ENCODE measurements at regions not wholly inside any gene's neighbourhood (a gene's known extent, or its start where the extent isn't known, plus 50 kb on each side); places are given as distances from the start of the nearest gene placed in this dataset.

- TF ChIP-seq NFAT5 (CRISPR knock-in tag; IDR thresholded peaks at IDR 0.05) (no peak), ZNF790 (CRISPR knock-in tag; IDR thresholded peaks at IDR 0.05; ENCODE audit: borderline replicate concordance) (no peak), EP300 (IDR thresholded peaks at IDR 0.05; ENCODE audit: low read depth in 2 of 2, low read length in 2 of 2) (no peak), EP300 (CRISPR knock-in tag; IDR thresholded peaks at IDR 0.05; ENCODE audit: borderline replicate concordance) (no peak), ZFP62 (CRISPR knock-in tag; IDR thresholded peaks at IDR 0.05) (no peak)
These were observed 994.3 kb upstream of the ADGRL2 start (continued) for GRCh38 chr1:80806431-80806830.

- Histone ChIP-seq H2AFZ (ENCODE audit: low read length) (no peak overlapping the region), H3K4me1 (ENCODE audit: insufficient read depth, low read length) (no peaks in the 10 kb centered on the region), H3K36me3 (replicated peaks in 1 of 2; ENCODE audit: control insufficient read depth in 1 of 2, insufficient read depth in 2 of 2, low read length in 2 of 2) (no peaks in the 10 kb centered on the region), H3K27me3 (ENCODE audit: control insufficient read depth in 1 of 2, insufficient read depth in 2 of 2, low read length in 2 of 2) (no peaks in the 10 kb centered on the region), H3K9ac (ENCODE audit: insufficient read depth, low read depth, low read length) (no peak overlapping the region), H3K79me2 (ENCODE audit: insufficient read depth, low read length) (no peaks in the 10 kb centered on the region), H3K9me3 (ENCODE audit: low read length) (peaks cover 64% of the 10 kb centered on the region), H3K4me2 (ENCODE audit: low read depth, low read length) (no peak overlapping the region), H3K4me3 (replicated peaks in 1 of 3; ENCODE audit: insufficient read depth in 1 of 3, low read depth in 2 of 3, low read length in 3 of 3) (no peak overlapping the region), H3K27ac (ENCODE audit: extremely low read length, insufficient read depth, low read length) (no peak overlapping the region), H4K20me1 (ENCODE audit: insufficient read depth, low read length) (no peaks in the 10 kb centered on the region)
- ChIA-PET POLR2A (no interaction called here), CTCF (ENCODE audit: low intra/inter-chr PET ratio, low total read pairs) (no interaction called here)
- intact Hi-C loops (cut with micrococcal nuclease; ENCODE audit: unreplicated experiment) = no loop called here
- DNase-seq (ENCODE audit: low spot score) = no peak
- ATAC-seq = no peak
- no TSS peak for BruUV-seq (replicated peaks)
- in situ Hi-C loops (cut with HindIII; ENCODE audit: extremely low pct_ligation_motif_present, low pct_unique_long_range_greater_than_20kb) = no loop called here
- FAIRE-seq = no peak
- no peak for TF ChIP-seq ZNF234 (CRISPR knock-in tag; conservative IDR thresholded peaks at IDR 0.05)
- TF ChIP-seq LCORL (IDR thresholded peaks at IDR 0.05) = no peak
- TF ChIP-seq LCORL (CRISPR knock-in tag; IDR thresholded peaks at IDR 0.05) = no peak
- no peak for TF ChIP-seq ZNF362 (CRISPR knock-in tag; IDR thresholded peaks at IDR 0.05; ENCODE audit: borderline replicate concordance)
- no peak for TF ChIP-seq ATRX (CRISPR knock-in tag; IDR thresholded peaks at IDR 0.05; ENCODE audit: borderline replicate concordance)
- TF ChIP-seq ZNF878 (CRISPR knock-in tag; IDR thresholded peaks at IDR 0.05) = no peak
- TF ChIP-seq SP140L (CRISPR knock-in tag; IDR thresholded peaks at IDR 0.05; ENCODE audit: borderline replicate concordance) = no peak
- TF ChIP-seq IKZF1 (IDR thresholded peaks at IDR 0.05) = no peak
- TF ChIP-seq HMG20B (CRISPR knock-in tag; conservative IDR thresholded peaks at IDR 0.05) = no peak
- TF ChIP-seq NR2F6 (IDR thresholded peaks at IDR 0.05) = no peak
- no peak for TF ChIP-seq NR2F6 (CRISPR knock-in tag; IDR thresholded peaks at IDR 0.05)
- no peak for TF ChIP-seq ZKSCAN8 (CRISPR knock-in tag; IDR thresholded peaks at IDR 0.05; ENCODE audit: borderline replicate concordance)
- no peak for TF ChIP-seq ZBTB7B (CRISPR knock-in tag; IDR thresholded peaks at IDR 0.05)
- no peak for TF ChIP-seq ZNF530 (CRISPR knock-in tag; IDR thresholded peaks at IDR 0.05; ENCODE audit: low read depth)
- no peak for TF ChIP-seq ZNF577 (CRISPR knock-in tag; IDR thresholded peaks at IDR 0.05; ENCODE audit: borderline replicate concordance, low read depth)
These were observed 999.0 kb upstream of the ADGRL2 start for GRCh38 chr1:80801695-80802094.

Data from HepG2 (cell line).